HepG2 (cell line): ENCODE measurements at regions not wholly inside any gene's neighbourhood (a gene's known extent, or its start where the extent isn't known, plus 50 kb on each side); places are given as distances from the start of the nearest gene placed in this dataset.

Source experiments
- ATAC-seq: fragments of 200-7000 bp; cut with Tn5 transposase; 3 replicates; pipeline ENCODE4 v1.9.1; 2020; ENCODE audit warnings: mild to moderate bottlenecking, moderate library complexity
- BruUV-seq: library from RNA; stranded (reverse); fragments of 400-500 nt; replicated peaks from 2 replicates; lab custom pipeline; 2021; lab: Mats Ljungman, UMichigan
- CTCF ChIA-PET: fragments of 300-600 bp; formaldehyde crosslinking; extraction: SDS; loops from one replicate; lab custom pipeline; 2021; ENCODE audit warnings: low total read pairs, inconsistent platforms, low intra/inter-chr PET ratio; lab: Yijun Ruan, JAX
- POLR2A ChIA-PET: fragments of 350-600 bp; sonication (Branson Sonifier 250); formaldehyde crosslinking; loops from one replicate; lab custom pipeline; 2020; ENCODE audit warnings: antibody characterized with exemption, inconsistent platforms; lab: Yijun Ruan, JAX
- DNase-seq: peaks from one replicate; pipeline ENCODE4 v3.0.0-alpha.2; 2015; ENCODE audit warnings: low spot score
- FAIRE-seq: peaks from 3 replicates; lab custom pipeline; 2011; peaks lifted over from hg19 to GRCh38; lab: Jason Lieb, UNC
- H2AFZ ChIP-seq: one replicate; pipeline ENCODE4 v1.6.1; 2011; ENCODE audit warnings: low read length, inconsistent platforms
- H3K27ac ChIP-seq: fragments of 300-600 bp; 3 replicates; pipeline ENCODE4 v1.8.0; 2011; ENCODE audit warnings: mixed run types, mild to moderate bottlenecking, mixed read lengths, low read length, inconsistent platforms; ENCODE audit not compliant: insufficient read depth; ENCODE audit errors: extremely low read length
- H3K27me3 ChIP-seq, 2 experiments: fragments of 200-600 bp in 1 of 2; 2 replicates in 1 of 2; 3 replicates in 1 of 2; pipeline versions ENCODE4 v1.6.0 to v1.8.0; 2011; ENCODE audit warnings: low read length in 2 of 2, mild to moderate bottlenecking in 2 of 2, moderate library complexity in 2 of 2, inconsistent platforms in 1 of 2; ENCODE audit not compliant: insufficient read depth in 2 of 2, control insufficient read depth in 1 of 2
- H3K36me3 ChIP-seq, 2 experiments: fragments of 200-600 bp in 1 of 2; replicated peaks in 1 of 2; 2 replicates in 1 of 2; 3 replicates in 1 of 2; pipeline versions ENCODE4 v1.5.1 to v1.8.0; 2011; ENCODE audit warnings: low read length in 2 of 2, inconsistent platforms in 1 of 2; ENCODE audit not compliant: insufficient read depth in 2 of 2, control insufficient read depth in 1 of 2
- H3K4me1 ChIP-seq: 2 replicates; pipeline ENCODE4 v1.5.1; 2012; ENCODE audit warnings: low read length, inconsistent platforms; ENCODE audit not compliant: insufficient read depth
- H3K4me2 ChIP-seq: 2 replicates; pipeline ENCODE4 v1.6.0; 2011; ENCODE audit warnings: low read depth, low read length, inconsistent platforms
- H3K4me3 ChIP-seq, 3 experiments: fragments of 200-600 bp in 1 of 3; sonication (generic), shearing (Covaris generic) in 1 of 3; replicated peaks in 1 of 3; 2 replicates each; pipeline ENCODE4 v1.5.1; 2011 to 2016; ENCODE audit warnings: low read length in 3 of 3, inconsistent platforms in 2 of 3, low read depth in 2 of 3, mild to moderate bottlenecking in 2 of 3, control low read depth in 1 of 3, mixed read lengths in 1 of 3; ENCODE audit not compliant: insufficient read depth in 1 of 3
- H3K79me2 ChIP-seq: one replicate; pipeline ENCODE4 v1.6.1; 2011; ENCODE audit warnings: low read length, inconsistent platforms; ENCODE audit not compliant: insufficient read depth
- H3K9ac ChIP-seq: 2 replicates; pipeline ENCODE4 v1.6.0; 2011; ENCODE audit warnings: mild to moderate bottlenecking, low read depth, low read length, inconsistent platforms; ENCODE audit not compliant: insufficient read depth
- H3K9me3 ChIP-seq: 2 replicates; pipeline ENCODE4 v1.5.1; 2012; ENCODE audit warnings: mild to moderate bottlenecking, low read length
- H4K20me1 ChIP-seq: 2 replicates; pipeline ENCODE4 v1.6.0; 2011; ENCODE audit warnings: inconsistent platforms, mild to moderate bottlenecking, low read length, moderate library complexity; ENCODE audit not compliant: insufficient read depth
- GTF2F1 ChIP-seq: fragments of 150-350 bp; IDR thresholded peaks from 2 replicates; pipeline ENCODE4 v1.6.1; 2014; ENCODE audit warnings: low read length
- NCOA1 ChIP-seq: sonication (generic); formaldehyde crosslinking; IDR thresholded peaks from 2 replicates; pipeline ENCODE4 v1.9.0; 2021; ENCODE audit warnings: missing genetic modification reagents
- ZMYM3 ChIP-seq: sonication (generic); formaldehyde crosslinking; IDR thresholded peaks from 2 replicates; pipeline ENCODE4 v1.5.1; 2020; ENCODE audit warnings: mild to moderate bottlenecking, missing genetic modification reagents
- WGBS: methylation state at CpG from one replicate; pipeline ENCODE4 v1.1.6; 2017; ENCODE audit warnings: low lambda C conversion rate; 5-methylcytosine and 5-hydroxymethylcytosine counted together
- in situ Hi-C: cut with HindIII; loops from 2 replicates; pipeline ENCODE4 v1.10.0; 2017; ENCODE audit warnings: low pct_unique_long_range_greater_than_20kb; ENCODE audit not compliant: extremely low pct_ligation_motif_present
- intact Hi-C: fragments of 100-400 bp; cut with micrococcal nuclease; formaldehyde crosslinking; loops from one replicate; pipeline ENCODE4 v1.10.0; 2022; ENCODE audit not compliant: unreplicated experiment
- TF ChIP-seq, protein P1 (sequence below): sonication (generic); formaldehyde crosslinking; IDR thresholded peaks from 2 replicates; pipeline ENCODE4 v1.4.0; 2020; ENCODE audit warnings: missing genetic modification reagents
- TF ChIP-seq, protein P2 (sequence below): sonication (generic); formaldehyde crosslinking; IDR thresholded peaks from 2 replicates; pipeline ENCODE4 v1.4.0; 2020; ENCODE audit warnings: mild to moderate bottlenecking, missing genetic modification reagents
- TF ChIP-seq, protein P3 (sequence below): sonication (generic); formaldehyde crosslinking; IDR thresholded peaks from 2 replicates; pipeline ENCODE4 v1.8.0; 2022; ENCODE audit warnings: missing genetic modification reagents, mild to moderate bottlenecking, inconsistent platforms, borderline replicate concordance

DNA sequence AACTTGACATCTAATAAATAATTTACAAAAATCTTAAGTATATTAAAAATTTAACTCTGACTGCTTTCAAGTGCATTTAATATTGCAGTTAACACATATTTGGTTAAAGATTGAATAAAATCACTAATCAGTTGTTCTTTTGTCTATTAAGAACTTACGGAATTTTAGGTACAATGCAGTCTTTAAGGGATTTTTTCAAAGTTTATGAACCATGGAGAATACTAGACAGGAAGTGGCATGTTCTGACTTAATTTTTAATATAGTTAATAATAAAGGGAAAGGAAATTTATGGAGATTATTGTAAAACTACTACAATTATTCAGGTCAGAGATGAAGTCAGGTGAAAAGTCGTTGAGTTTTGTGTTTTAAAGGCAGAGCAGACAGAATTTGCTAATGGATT, 240.9 kb downstream of the CALCRL start (continued):
- TF ChIP-seq GTF2F1 (no peak), NCOA1 (CRISPR knock-in tag) (no peak)
- TF ChIP-seq, protein P1, sequence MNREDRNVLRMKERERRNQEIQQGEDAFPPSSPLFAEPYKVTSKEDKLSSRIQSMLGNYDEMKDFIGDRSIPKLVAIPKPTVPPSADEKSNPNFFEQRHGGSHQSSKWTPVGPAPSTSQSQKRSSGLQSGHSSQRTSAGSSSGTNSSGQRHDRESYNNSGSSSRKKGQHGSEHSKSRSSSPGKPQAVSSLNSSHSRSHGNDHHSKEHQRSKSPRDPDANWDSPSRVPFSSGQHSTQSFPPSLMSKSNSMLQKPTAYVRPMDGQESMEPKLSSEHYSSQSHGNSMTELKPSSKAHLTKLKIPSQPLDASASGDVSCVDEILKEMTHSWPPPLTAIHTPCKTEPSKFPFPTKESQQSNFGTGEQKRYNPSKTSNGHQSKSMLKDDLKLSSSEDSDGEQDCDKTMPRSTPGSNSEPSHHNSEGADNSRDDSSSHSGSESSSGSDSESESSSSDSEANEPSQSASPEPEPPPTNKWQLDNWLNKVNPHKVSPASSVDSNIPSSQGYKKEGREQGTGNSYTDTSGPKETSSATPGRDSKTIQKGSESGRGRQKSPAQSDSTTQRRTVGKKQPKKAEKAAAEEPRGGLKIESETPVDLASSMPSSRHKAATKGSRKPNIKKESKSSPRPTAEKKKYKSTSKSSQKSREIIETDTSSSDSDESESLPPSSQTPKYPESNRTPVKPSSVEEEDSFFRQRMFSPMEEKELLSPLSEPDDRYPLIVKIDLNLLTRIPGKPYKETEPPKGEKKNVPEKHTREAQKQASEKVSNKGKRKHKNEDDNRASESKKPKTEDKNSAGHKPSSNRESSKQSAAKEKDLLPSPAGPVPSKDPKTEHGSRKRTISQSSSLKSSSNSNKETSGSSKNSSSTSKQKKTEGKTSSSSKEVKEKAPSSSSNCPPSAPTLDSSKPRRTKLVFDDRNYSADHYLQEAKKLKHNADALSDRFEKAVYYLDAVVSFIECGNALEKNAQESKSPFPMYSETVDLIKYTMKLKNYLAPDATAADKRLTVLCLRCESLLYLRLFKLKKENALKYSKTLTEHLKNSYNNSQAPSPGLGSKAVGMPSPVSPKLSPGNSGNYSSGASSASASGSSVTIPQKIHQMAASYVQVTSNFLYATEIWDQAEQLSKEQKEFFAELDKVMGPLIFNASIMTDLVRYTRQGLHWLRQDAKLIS (CRISPR knock-in tag), result no peak

DNA sequence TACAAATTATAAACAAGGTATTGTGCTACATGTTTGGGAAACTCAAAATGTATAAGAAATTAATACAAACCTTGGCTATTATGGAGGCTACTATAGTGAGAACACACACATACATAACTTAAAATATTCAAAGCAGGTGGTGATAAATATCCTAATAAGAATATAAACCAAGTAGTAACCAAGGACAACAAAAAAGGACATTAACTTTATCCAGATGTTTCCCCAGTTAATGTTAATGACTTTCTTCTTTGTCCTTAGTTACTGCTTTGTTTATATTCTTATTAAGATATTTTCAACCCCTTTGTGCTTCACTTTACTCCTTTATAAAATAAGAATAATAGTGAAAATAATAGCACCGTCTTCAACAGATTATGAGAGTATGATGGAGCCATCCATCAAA, 241.6 kb downstream of the CALCRL start:
- CTCF ChIA-PET, result no interaction called here
- TF ChIP-seq, protein P2, sequence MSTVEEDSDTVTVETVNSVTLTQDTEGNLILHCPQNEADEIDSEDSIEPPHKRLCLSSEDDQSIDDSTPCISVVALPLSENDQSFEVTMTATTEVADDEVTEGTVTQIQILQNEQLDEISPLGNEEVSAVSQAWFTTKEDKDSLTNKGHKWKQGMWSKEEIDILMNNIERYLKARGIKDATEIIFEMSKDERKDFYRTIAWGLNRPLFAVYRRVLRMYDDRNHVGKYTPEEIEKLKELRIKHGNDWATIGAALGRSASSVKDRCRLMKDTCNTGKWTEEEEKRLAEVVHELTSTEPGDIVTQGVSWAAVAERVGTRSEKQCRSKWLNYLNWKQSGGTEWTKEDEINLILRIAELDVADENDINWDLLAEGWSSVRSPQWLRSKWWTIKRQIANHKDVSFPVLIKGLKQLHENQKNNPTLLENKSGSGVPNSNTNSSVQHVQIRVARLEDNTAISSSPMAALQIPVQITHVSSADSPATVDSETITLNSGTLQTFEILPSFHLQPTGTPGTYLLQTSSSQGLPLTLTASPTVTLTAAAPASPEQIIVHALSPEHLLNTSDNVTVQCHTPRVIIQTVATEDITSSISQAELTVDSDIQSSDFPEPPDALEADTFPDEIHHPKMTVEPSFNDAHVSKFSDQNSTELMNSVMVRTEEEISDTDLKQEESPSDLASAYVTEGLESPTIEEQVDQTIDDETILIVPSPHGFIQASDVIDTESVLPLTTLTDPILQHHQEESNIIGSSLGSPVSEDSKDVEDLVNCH, result no peak
- TF ChIP-seq, protein P3, sequence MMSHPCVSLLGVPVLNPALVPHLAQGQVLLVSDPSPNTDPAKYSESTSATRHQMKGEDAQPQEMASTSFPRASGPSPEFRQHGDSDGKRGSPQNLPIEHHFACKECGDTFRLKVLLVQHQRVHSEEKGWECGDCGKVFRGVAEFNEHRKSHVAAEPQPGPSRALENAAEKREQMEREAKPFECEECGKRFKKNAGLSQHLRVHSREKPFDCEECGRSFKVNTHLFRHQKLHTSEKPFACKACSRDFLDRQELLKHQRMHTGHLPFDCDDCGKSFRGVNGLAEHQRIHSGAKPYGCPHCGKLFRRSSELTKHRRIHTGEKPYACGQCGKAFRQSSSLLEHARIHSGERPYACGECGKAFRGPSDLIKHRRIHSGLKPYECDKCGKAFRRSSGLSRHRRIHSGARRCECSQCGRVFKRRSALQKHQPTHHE, result no peak
- no peak for TF ChIP-seq ZMYM3

More for the DNA sequence above, 241.6 kb downstream of the CALCRL start:
- 6% methylated on average over 1 of the region's 1 CpG for WGBS
- Histone ChIP-seq H3K79me2 (no peaks in the 10 kb centered on the region), H3K9ac (no peak overlapping the region), H3K4me2 (no peak overlapping the region), H4K20me1 (no peaks in the 10 kb centered on the region), H3K36me3 (no peaks in the 10 kb centered on the region), H3K9me3 (no peaks in the 10 kb centered on the region), H3K27me3 (no peaks in the 10 kb centered on the region), H2AFZ (no peak overlapping the region), H3K4me3 (no peak overlapping the region), H3K27ac (no peak overlapping the region), H3K4me1 (no peaks in the 10 kb centered on the region)
- in situ Hi-C loops, result no loop called here
- ATAC-seq (no peak), DNase-seq (no peak), FAIRE-seq (no peak)
- intact Hi-C loops, result no loop called here
- POLR2A ChIA-PET, result no interaction called here
- BruUV-seq, result no TSS peak
